B cell (primary cell): ENCODE measurements at regions not wholly inside any gene's neighbourhood (a gene's known extent, or its start where the extent isn't known, plus 50 kb on each side); places are given as distances from the start of the nearest gene placed in this dataset.

ENCODE experiments used
- EZH2 ChIP-seq: IDR thresholded peaks from 2 replicates; pipeline ENCODE4 v1.6.1; 2012; ENCODE audit warnings: borderline replicate concordance, low read depth, mild to moderate bottlenecking, moderate library complexity, low read length; ENCODE audit not compliant: insufficient read depth, poor library complexity, severe bottlenecking
- TF ChIP-seq, protein P1 (sequence below): fragments of 200-600 bp; IDR thresholded peaks from one replicate; pipeline ENCODE4 v1.8.0; 2022; ENCODE audit warnings: antibody characterized with exemption, mild to moderate bottlenecking

- no peak for TF ChIP-seq EZH2
- TF ChIP-seq, protein P1, sequence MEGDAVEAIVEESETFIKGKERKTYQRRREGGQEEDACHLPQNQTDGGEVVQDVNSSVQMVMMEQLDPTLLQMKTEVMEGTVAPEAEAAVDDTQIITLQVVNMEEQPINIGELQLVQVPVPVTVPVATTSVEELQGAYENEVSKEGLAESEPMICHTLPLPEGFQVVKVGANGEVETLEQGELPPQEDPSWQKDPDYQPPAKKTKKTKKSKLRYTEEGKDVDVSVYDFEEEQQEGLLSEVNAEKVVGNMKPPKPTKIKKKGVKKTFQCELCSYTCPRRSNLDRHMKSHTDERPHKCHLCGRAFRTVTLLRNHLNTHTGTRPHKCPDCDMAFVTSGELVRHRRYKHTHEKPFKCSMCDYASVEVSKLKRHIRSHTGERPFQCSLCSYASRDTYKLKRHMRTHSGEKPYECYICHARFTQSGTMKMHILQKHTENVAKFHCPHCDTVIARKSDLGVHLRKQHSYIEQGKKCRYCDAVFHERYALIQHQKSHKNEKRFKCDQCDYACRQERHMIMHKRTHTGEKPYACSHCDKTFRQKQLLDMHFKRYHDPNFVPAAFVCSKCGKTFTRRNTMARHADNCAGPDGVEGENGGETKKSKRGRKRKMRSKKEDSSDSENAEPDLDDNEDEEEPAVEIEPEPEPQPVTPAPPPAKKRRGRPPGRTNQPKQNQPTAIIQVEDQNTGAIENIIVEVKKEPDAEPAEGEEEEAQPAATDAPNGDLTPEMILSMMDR: no peak
Measured at GRCh38 chr12:59999291-59999690, 403.5 kb downstream of the SLC16A7 start.
